ENCODE measurements at regions not wholly inside any gene's neighbourhood (a gene's known extent, or its start where the extent isn't known, plus 50 kb on each side); places are given as distances from the start of the nearest gene placed in this dataset.

GRCh38 chr1:162946701-162947100, 85.7 kb upstream of the CCDC190 start:
- TF ChIP-seq CTCF (IDR thresholded peaks at IDR 0.05), result no peak
- no peak for TF ChIP-seq POLR2A (IDR thresholded peaks at IDR 0.05)
